HUES6 (cell line): ENCODE measurements at regions not wholly inside any gene's neighbourhood (a gene's known extent, or its start where the extent isn't known, plus 50 kb on each side); places are given as distances from the start of the nearest gene placed in this dataset.
"Not testable (repeated sequence)": the region's sequence is repeated elsewhere in the genome, so short reads cannot be mapped to it uniquely, and the experiment has no call there.

Experiments
- H3K27ac ChIP-seq: 2 replicates; pipeline ENCODE4 v1.7.0; 2013; ENCODE audit warnings: low read depth, mild to moderate bottlenecking, low read length, inconsistent platforms
- H3K27me3 ChIP-seq: 2 replicates; pipeline ENCODE4 v1.6.1; 2013; ENCODE audit warnings: low read length; ENCODE audit not compliant: control insufficient read depth, insufficient read depth
- H3K36me3 ChIP-seq: 2 replicates; pipeline ENCODE4 v1.6.1; 2013; ENCODE audit warnings: low read length; ENCODE audit not compliant: control insufficient read depth, insufficient read depth
- H3K4me1 ChIP-seq: 2 replicates; pipeline ENCODE4 v1.6.1; 2013; ENCODE audit warnings: low read length; ENCODE audit not compliant: control insufficient read depth, insufficient read depth
- H3K4me3 ChIP-seq: 2 replicates; pipeline ENCODE4 v1.5.1; 2013; ENCODE audit warnings: low read depth, low read length
- H3K9ac ChIP-seq: one replicate; pipeline ENCODE4 v1.6.1; 2013; ENCODE audit warnings: mild to moderate bottlenecking, low read length
- H3K9me3 ChIP-seq: 2 replicates; pipeline ENCODE4 v1.6.1; 2013; ENCODE audit warnings: low read depth, low read length; ENCODE audit not compliant: control insufficient read depth, insufficient read depth

DNA sequence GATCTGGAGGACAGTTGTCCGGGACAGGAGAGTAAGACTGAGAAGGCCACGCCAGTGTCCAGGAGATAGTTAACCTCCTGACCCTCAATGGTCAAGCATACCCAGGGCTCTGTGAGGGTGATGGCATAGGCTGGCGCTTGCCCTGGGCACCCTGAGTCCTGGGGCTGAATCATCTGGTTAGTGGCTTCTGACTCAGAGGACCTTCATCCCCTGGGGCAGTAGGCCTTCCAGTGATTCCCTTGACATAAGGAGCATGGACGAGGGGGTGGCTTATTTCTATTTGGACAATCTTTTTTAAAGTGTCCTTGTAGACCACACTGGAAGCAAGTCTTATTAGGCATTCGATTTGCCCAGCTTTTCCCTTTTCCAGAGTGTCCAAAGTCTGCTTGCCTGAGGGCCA is 108.4 kb upstream of the SHISA3 start:
- not testable (repeated sequence) for H3K4me3 ChIP-seq, H3K27ac ChIP-seq, H3K27me3 ChIP-seq, H3K9me3 ChIP-seq, H3K36me3 ChIP-seq, H3K9ac ChIP-seq
- peaks cover 17% of the 10 kb centered on the region for H3K4me1 ChIP-seq

DNA sequence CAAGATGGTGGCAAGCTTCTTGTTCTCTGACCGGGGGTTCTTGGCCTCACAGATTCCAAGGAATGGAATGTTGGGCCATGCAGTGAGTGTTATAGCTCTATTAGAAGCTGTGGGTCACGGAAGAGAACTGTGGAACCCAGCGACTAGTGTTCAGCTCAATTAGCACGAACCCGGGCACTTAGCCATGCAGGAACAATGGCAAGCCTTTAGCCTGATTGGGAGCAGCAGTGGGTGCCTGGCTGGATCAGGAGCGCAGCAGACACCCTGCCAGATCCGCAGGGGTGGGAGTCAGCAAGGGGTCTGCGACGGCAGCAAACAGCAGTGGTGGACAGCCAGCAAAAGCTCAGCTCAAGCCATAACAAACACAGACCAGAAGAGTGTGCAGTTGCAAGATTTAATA is 105.1 kb upstream of the SHISA3 start:
- H3K4me1 ChIP-seq: peaks cover 25% of the 10 kb centered on the region
- H3K9ac ChIP-seq, H3K9me3 ChIP-seq, H3K36me3 ChIP-seq, H3K27me3 ChIP-seq, H3K4me3 ChIP-seq, H3K27ac ChIP-seq: not testable (repeated sequence)

DNA sequence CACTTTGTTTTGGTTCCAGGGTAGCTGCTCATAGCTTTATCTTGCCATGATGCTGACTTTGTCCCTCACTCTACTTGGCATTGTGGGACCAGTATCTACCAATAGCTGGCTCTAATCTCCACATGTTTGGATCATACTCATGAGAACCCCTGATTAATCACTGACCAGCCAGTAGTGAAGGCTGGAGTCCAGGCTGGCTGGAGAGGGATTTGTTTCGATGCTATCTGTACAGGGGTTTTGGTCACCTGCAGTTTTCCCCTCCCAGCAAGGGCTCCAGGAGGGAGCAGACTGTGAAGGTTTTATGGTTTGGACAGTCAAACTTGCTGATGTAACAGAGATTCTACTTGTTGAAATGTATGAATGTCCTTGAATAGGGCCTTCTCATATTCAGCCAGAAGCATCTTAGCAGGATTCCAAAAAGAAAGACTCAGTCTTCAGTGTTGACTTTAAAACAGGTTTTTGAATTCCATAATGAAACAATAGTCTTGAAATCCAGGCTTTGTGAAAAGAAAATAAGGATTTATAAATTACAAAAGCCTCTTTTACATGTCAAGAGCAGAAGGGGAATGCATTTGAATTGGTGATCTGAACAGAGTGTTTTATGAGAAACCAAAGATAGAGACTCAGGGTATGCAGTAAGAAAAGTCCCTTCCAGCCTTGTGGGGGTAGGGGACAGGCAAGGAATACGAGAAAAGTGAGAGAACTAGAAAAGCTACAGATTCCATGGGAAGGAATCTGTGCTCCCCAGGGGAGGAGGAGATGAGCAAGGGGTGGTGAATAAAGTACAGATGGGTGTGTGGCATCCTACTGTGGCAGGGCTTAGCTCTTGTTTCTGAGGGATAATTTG is 103.1 kb upstream of the SHISA3 start:
- no peaks in the 10 kb centered on the region for H3K36me3 ChIP-seq
- peaks cover 28% of the 10 kb centered on the region for H3K4me1 ChIP-seq
- H3K27me3 ChIP-seq: no peaks in the 10 kb centered on the region
- peak overlapping the region; percentile 82 for H3K27ac ChIP-seq
- peak overlapping the region; percentile 59 for H3K9ac ChIP-seq
- H3K4me3 ChIP-seq: no peak overlapping the region
- no peaks in the 10 kb centered on the region for H3K9me3 ChIP-seq

DNA sequence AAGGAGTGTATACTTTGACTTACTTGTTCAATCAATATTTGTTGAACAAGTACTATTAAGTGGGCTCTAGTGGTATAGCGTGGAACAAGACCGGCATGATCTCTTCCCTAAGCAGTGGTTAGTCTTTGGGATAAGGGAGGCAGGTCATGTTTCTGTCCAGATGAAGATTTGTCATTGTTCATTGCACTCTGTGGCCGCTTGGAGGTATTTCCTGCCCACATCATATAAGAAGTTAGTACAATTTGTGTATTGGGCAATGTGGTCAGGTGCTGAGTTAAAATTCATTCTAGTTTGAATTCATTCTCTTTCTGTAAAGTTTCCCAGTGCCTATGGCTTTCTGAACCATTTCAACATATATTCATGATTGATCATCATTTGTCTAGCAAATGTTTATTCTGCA is 101.1 kb upstream of the SHISA3 start:
- H3K4me3 ChIP-seq: no peak overlapping the region
- no peak overlapping the region for H3K27ac ChIP-seq
- no peaks in the 10 kb centered on the region for H3K9me3 ChIP-seq
- H3K4me1 ChIP-seq: peaks cover 26% of the 10 kb centered on the region
- H3K36me3 ChIP-seq: no peaks in the 10 kb centered on the region
- no peaks in the 10 kb centered on the region for H3K27me3 ChIP-seq
- H3K9ac ChIP-seq: no peak overlapping the region

DNA sequence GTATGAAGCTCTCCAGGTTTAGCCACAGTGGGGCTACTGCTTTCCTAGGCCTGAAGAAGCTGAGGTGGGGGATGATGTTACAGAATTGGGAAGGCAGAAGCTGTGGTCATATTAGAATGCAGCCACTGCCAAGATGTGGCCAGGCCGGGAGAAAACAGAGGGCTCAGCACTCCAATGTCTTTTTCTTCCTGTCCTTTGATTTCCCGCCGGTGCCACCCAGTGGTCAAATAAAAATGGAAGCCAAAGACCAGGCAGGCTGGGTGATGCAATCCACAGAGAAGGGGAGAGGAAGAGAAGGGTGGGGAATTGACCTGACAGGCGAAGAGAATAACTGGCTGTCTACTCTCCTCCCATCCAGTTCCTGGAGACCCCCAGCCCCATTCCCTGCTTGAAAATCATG is 94.9 kb upstream of the SHISA3 start:
- H3K4me3 ChIP-seq: no peak overlapping the region
- peaks cover 17% of the 10 kb centered on the region for H3K4me1 ChIP-seq
- H3K9me3 ChIP-seq: no peaks in the 10 kb centered on the region
- H3K9ac ChIP-seq: no peak overlapping the region
- no peaks in the 10 kb centered on the region for H3K36me3 ChIP-seq
- H3K27ac ChIP-seq: peak overlapping the region; percentile 53; the same call in 1 of the 2 replicates
- no peaks in the 10 kb centered on the region for H3K27me3 ChIP-seq

DNA sequence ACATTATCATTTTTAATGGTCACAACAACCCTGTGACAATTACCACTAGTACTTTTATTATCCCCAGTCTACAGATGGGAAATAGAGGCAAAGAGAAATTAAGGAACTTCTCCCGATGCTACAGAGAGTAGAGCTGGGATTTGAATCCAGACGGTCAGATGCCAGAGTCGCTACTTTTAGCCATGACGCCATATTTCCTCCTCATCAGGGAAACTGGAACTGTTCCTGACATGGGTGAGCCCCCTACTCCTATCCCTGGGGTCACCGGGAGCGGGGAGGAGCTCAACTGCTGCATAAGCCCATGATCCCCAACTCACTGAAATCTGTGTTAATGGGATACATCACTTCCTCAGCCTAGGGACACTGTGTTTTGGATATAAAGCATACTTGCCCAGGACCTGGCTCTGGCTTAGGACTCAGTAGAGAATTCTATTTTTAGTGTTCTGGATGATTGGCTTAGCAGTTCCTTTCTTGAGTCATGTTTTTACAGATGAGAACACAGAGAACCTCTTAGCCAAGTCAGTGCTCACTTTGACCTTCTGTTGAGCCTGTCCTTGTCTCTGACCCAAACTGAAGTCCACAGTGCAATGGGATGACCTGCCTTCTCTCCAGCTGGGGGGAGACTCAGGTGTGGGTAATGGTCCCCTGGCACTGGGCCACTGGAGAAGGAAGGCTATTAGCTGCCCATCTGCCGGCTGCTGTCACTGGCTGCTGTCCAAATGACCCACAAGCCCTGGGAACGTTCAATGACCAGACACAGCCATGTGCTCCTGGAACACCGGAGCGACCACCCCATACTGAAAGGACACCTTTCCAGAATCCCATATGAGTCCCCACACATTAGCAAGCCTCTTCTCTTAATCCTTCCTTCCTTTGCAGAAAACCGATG is 90.8 kb upstream of the SHISA3 start:
- Histone ChIP-seq H3K4me1 (peaks cover 30% of the 10 kb centered on the region), H3K4me3 (no peak overlapping the region), H3K9ac (no peak overlapping the region), H3K36me3 (no peaks in the 10 kb centered on the region), H3K27me3 (no peaks in the 10 kb centered on the region), H3K9me3 (no peaks in the 10 kb centered on the region), H3K27ac (no peak overlapping the region)

DNA sequence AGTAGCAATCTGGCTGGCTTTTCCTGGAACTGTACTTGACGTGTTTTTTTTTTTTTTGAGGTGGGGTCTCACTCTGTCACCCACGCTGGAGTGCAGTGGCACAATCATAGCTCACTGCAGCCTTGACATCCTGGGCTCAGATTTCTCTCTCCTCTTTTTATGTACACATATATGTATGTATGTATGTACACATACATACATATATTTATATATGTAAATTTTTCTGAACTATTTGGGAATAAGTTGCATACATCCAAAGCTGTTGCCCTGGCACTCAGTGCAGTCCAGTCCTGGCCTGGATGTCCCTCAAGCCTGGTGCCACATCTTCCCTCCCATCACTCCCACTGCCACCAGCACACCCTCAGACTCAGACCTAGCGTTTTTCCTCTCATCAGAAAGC is 89.0 kb upstream of the SHISA3 start:
- no peaks in the 10 kb centered on the region for H3K27me3 ChIP-seq
- H3K27ac ChIP-seq: no peak overlapping the region
- no peaks in the 10 kb centered on the region for H3K36me3 ChIP-seq
- no peak overlapping the region for H3K4me3 ChIP-seq
- H3K4me1 ChIP-seq: peaks cover 23% of the 10 kb centered on the region
- H3K9me3 ChIP-seq: peaks cover 4% of the 10 kb centered on the region; the same call in 1 of the 2 replicates
- no peak overlapping the region for H3K9ac ChIP-seq

DNA sequence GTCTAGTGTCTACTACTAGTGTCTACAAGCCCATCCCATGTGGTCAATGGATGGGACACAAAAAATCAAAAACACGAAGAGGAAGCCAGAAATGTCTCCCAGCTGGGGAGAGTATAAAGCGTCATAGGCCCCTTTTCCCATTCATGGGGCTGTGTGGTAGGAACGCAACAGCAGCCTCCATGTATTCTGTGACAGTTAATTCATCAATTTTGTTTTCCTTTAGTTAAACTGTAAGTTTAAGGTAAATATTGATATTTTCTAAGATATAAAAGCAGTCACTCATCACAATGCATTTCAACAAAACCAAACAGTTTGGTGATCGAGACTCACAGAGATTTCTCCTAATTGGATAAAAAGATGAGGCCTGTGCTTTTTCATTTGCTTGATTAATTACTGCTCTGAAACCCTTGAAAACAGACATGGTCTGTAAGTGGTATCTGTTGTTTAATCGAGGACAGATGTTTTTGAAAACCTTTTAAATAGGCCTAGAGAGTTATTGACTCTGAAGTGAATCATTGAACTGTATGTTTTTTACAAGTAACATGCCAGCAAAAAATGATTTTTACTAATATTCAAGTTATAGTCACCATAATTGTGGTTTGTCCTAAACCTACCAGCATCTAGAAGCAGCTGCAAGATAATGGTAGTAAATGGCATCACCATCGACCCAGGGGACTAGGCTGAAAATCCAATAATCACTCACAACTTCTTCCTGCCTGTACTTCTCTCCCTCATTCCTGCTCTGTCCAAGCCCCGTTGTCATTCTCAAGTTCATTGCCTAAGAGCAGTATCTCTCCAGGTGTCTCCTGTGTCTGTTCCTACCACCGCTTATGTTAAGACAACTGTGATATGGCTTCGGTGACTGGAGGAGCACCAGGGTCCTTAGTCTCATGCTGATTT is 87.7 kb upstream of the SHISA3 start:
- Histone ChIP-seq H3K27ac (no peak overlapping the region), H3K27me3 (no peaks in the 10 kb centered on the region), H3K9me3 (peaks cover 15% of the 10 kb centered on the region), H3K4me3 (no peak overlapping the region), H3K36me3 (no peaks in the 10 kb centered on the region), H3K9ac (no peak overlapping the region), H3K4me1 (peaks cover 23% of the 10 kb centered on the region)

DNA sequence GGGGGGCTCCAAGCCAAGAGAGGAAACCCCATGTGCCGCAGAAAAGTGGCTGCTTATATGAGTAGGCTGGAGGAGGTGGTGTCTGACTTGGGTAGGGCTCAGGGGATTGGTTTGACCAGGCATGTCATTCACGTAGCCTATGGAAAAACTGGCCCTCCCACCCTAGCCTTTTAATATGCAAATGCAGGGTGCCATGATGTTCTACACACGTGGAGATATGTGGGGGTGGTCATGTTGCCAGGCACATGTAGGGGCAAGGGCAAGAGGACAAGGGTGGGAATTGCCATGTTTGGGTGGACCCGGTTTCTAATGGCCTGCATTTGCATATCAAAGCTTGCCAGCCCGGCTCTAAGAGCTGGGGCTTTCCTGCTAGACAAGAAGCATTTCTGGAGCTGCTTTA is 86.9 kb upstream of the SHISA3 start:
- H3K36me3 ChIP-seq: no peaks in the 10 kb centered on the region
- peaks cover 15% of the 10 kb centered on the region for H3K9me3 ChIP-seq
- no peak overlapping the region for H3K9ac ChIP-seq
- peaks cover 24% of the 10 kb centered on the region for H3K4me1 ChIP-seq
- no peak overlapping the region for H3K27ac ChIP-seq
- no peak overlapping the region for H3K4me3 ChIP-seq
- H3K27me3 ChIP-seq: no peaks in the 10 kb centered on the region

DNA sequence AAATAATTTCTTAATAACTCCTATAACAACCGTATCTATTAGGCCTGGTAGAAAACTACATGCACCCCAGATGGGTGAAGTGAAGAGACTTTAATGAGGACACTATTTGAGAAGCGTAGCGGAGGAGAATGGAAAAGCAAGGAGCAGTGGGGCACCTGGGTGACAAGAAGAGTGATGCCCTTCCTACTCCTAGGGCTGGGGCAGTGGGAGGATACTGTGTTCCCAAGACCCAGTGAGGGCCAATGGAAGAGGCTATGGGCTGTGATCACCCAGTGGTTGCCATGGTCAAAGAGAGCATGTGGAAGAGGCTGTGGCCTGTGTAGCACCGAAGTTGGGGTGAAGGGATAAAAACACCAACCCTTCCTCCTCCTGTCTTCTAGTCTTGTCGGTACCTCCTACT is 86.5 kb upstream of the SHISA3 start:
- no peaks in the 10 kb centered on the region for H3K27me3 ChIP-seq
- peaks cover 29% of the 10 kb centered on the region for H3K4me1 ChIP-seq

More for the DNA sequence above, 86.5 kb upstream of the SHISA3 start:
- Histone ChIP-seq H3K36me3 (no peaks in the 10 kb centered on the region), H3K9me3 (peaks cover 15% of the 10 kb centered on the region), H3K9ac (no peak overlapping the region), H3K27ac (no peak overlapping the region), H3K4me3 (no peak overlapping the region)
